Stomach (tissue), 8 donors: ENCODE measurements at regions not wholly inside any gene's neighbourhood (a gene's known extent, or its start where the extent isn't known, plus 50 kb on each side); places are given as distances from the start of the nearest gene placed in this dataset.

Experiments
- DNase-seq, 2 donors: peaks; one replicate each; pipeline versions ENCODE4 v3.0.0 to v3.0.0-alpha.2; 2013 to 2019
- H3K27ac ChIP-seq, 5 donors: fragments of 200-600 bp in 4 of 5; sonication (generic) in 4 of 5; one replicate each; pipeline ENCODE4 v1.5.1; 2013 to 2019; ENCODE audit warnings: mild to moderate bottlenecking in 1 of 5, moderate library complexity in 1 of 5
- H3K27me3 ChIP-seq, 3 donors: fragments of 200-600 bp; sonication (generic); one replicate each; pipeline ENCODE4 v1.5.1; 2017 to 2019; ENCODE audit warnings: mixed run types in 1 of 3
- H3K36me3 ChIP-seq, 4 donors: fragments of 200-600 bp; sonication (generic); 1 replicate in 3 of 4; 2 replicates in 1 of 4; pipeline ENCODE4 v1.5.1; 2016 to 2019
- H3K4me1 ChIP-seq, 4 donors: fragments of 200-600 bp; sonication (generic); one replicate each; pipeline ENCODE4 v1.5.1; 2016 to 2019
- H3K4me3 ChIP-seq, 4 donors: fragments of 200-600 bp; sonication (generic) in 3 of 4; one replicate each; pipeline ENCODE4 v1.5.1; 2016 to 2019; ENCODE audit warnings: mild to moderate bottlenecking in 1 of 4
- H3K9me3 ChIP-seq, 4 donors: fragments of 200-600 bp; sonication (generic); one replicate each; pipeline ENCODE4 v1.5.1; 2016 to 2019
- CTCF ChIP-seq, 7 experiments: fragments of 450-650 bp in 4 of 7; fragments of 200-600 bp in 3 of 7; sonication (generic) in 3 of 7; IDR thresholded peaks; one replicate each; pipeline ENCODE4 v1.5.1; 2016 to 2019; ENCODE audit warnings: antibody characterized with exemption in 7 of 7, control low read depth in 2 of 7, mild to moderate bottlenecking in 1 of 7
- EP300 ChIP-seq: sonication (generic); formaldehyde crosslinking; IDR thresholded peaks from one replicate; pipeline ENCODE4 v1.6.1; 2017; ENCODE audit warnings: antibody characterized with exemption
- POLR2A ChIP-seq, 4 donors: fragments of 450-650 bp; IDR thresholded peaks; one replicate each; pipeline ENCODE4 v1.6.1; 2016; ENCODE audit warnings: antibody characterized with exemption in 4 of 4, control low read depth in 2 of 4, mild to moderate bottlenecking in 1 of 4, moderate library complexity in 1 of 4
- POLR2AphosphoS5 ChIP-seq, 3 donors: sonication (generic); formaldehyde crosslinking; IDR thresholded peaks; one replicate each; pipeline ENCODE4 v1.6.1; 2016; ENCODE audit warnings: antibody characterized with exemption in 3 of 3
- WGBS, 5 donors: extraction: QIAGEN DNeasy Blood & Tissue Kit in 3 of 5; methylation state at CpG; one replicate each; pipeline versions ENCODE4 v1.1.5 to v1.1.7; 2013 to 2018; 5-methylcytosine and 5-hydroxymethylcytosine counted together
- intact Hi-C: fragments of 100-400 bp; cut with DNase I; formaldehyde crosslinking; loops from one replicate; pipeline ENCODE4 v1.15.1; 2023; ENCODE audit warnings: low total_unique reads
- donor health status: healthy with polysubstance abuse.
- donor health status: Bipolar disorder and iron deficiency.
- donor health status: healthy.

DNA sequence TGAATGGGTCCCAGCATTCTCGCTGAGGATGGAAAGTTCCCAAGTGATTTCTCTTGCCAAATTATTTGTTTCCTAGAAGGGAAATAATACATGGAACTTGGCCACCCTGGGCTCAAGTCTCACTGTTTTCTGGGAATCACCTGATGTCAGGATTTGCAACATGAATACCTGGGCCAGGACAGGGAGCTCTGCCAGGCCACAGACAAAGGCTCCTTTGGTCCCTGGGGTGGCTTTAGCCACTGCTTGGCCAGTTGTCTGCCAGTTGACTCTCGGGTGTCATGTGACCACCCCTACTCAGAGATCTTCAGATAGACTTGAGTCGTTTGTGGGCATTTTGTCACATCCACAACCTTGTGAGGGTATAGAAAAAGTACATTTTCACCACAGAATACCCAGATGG lies 258.0 kb upstream of the HABP2 start:
- Histone ChIP-seq H3K36me3 (no peaks in the 10 kb centered on the region), H3K27ac (no peak overlapping the region), H3K4me3 (no peak overlapping the region), H3K4me1 (peaks cover 0 to 12% (median 10%) of the 10 kb centered on the region in 4 donors), H3K9me3 (no peaks in the 10 kb centered on the region), H3K27me3 (peaks cover 0 to 2% (median 0%) of the 10 kb centered on the region in 3 donors)
- DNase-seq: no peak
- intact Hi-C loops: no loop called here
- 75 to 80% (median 77%) methylated on average over 3 of the region's 3 CpGs for WGBS, 5 donors
- TF ChIP-seq POLR2AphosphoS5 (IDR thresholded peaks at IDR 0.05) (no peak), POLR2A (IDR thresholded peaks at IDR 0.05) (no peak), EP300 (no peak), CTCF (IDR thresholded peaks at IDR 0.05) (no peak)

DNA sequence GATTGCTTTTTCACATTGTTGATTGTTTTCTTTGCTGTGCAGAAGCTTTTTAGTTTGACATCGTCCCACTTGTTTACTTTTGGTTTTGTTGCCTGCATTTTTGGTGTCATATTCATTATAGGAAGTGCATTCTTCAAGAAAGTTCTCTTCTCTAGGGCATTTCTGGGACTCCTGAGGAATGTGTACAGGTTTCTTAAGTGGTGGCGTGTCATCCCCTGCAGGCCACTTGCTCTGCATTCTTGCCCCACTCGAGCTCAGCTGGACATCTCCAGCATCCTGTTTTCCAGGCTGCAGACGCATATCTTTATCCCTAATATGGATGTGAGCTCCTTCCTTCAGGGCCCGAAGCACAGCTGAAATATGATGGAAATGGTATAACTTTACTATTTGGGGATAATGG lies 255.6 kb upstream of the HABP2 start:
- Histone ChIP-seq H3K4me3 (no peak overlapping the region), H3K4me1 (peaks cover 0 to 8% (median 6%) of the 10 kb centered on the region in 4 donors), H3K27me3 (peaks cover 0 to 4% (median 0%) of the 10 kb centered on the region in 3 donors), H3K27ac (no peak overlapping the region), H3K36me3 (no peaks in the 10 kb centered on the region), H3K9me3 (no peaks in the 10 kb centered on the region)
- 48 to 69% (median 61%) methylated on average over 5 of the region's 5 CpGs for WGBS, 5 donors
- no peak for DNase-seq
- intact Hi-C loops: no loop called here
- no peak for TF ChIP-seq POLR2AphosphoS5 (IDR thresholded peaks at IDR 0.05)
- no peak for TF ChIP-seq EP300
- TF ChIP-seq CTCF (IDR thresholded peaks at IDR 0.05): no peak
- TF ChIP-seq POLR2A (IDR thresholded peaks at IDR 0.05): no peak

DNA sequence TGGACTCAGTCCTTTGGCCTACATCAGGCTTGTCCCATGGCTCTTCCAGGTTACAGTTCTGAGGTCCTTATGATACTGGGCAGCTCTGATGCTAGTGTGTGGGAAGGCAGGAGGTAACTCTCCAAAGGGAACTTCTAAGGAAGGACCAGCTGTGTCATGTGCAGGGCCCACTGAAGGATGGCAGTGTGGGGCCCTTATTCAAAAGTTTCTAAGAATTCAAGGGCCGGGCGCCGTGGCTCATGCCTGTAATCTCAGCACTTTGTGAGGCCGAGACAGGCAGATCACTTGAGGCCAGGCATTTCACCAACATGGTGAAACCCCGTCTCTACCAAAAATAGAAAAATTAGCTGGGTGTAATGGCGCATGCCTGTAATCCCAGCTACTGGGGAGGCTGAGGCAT lies 254.2 kb upstream of the HABP2 start:
- intact Hi-C loops: no loop called here
- peaks cover 0 to 4% (median 0%) of the 10 kb centered on the region in 3 donors for H3K27me3 ChIP-seq
- H3K27ac ChIP-seq: no peak overlapping the region
- H3K9me3 ChIP-seq: no peaks in the 10 kb centered on the region
- no peaks in the 10 kb centered on the region for H3K4me1 ChIP-seq
- TF ChIP-seq EP300: no peak
- TF ChIP-seq POLR2AphosphoS5 (IDR thresholded peaks at IDR 0.05): no peak
- TF ChIP-seq POLR2A (IDR thresholded peaks at IDR 0.05): no peak
- no peak for TF ChIP-seq CTCF (IDR thresholded peaks at IDR 0.05)
- WGBS, 5 donors: 92 to 99% (median 94%) methylated on average over 6 of the region's 6 CpGs
- no peaks in the 10 kb centered on the region for H3K36me3 ChIP-seq
- no peak overlapping the region for H3K4me3 ChIP-seq
- DNase-seq: no peak

DNA sequence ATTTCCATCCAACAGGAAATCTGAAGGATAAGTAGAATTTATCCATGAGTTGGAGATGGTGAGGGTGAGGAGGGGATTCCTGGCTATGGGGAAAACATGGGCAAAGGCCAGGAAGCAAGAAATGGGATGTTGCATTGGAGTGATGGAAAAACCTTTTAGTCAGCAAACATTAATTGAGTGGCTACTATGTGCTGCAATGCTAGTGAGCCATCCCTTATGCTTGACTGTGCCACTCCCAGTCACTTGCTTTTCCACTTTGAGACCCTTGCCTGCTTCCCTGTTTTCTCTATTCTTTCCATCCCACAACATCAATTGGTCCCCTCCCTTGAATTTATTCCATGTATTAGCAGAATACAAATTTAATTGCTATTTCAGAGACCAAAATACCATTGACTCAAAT lies 252.7 kb upstream of the HABP2 start:
- peaks cover 0 to 4% (median 0%) of the 10 kb centered on the region in 3 donors for H3K27me3 ChIP-seq
- TF ChIP-seq EP300: no peak
- no peak for TF ChIP-seq CTCF (IDR thresholded peaks at IDR 0.05)
- TF ChIP-seq POLR2A (IDR thresholded peaks at IDR 0.05): no peak
- no peak for TF ChIP-seq POLR2AphosphoS5 (IDR thresholded peaks at IDR 0.05)
- H3K4me3 ChIP-seq: no peak overlapping the region
- DNase-seq: no peak
- intact Hi-C loops: no loop called here
- no peak overlapping the region for H3K27ac ChIP-seq
- H3K36me3 ChIP-seq: no peaks in the 10 kb centered on the region
- H3K4me1 ChIP-seq: no peaks in the 10 kb centered on the region
- no peaks in the 10 kb centered on the region for H3K9me3 ChIP-seq
